ENCODE measurements at regions not wholly inside any gene's neighbourhood (a gene's known extent, or its start where the extent isn't known, plus 50 kb on each side); places are given as distances from the start of the nearest gene placed in this dataset.

DNA sequence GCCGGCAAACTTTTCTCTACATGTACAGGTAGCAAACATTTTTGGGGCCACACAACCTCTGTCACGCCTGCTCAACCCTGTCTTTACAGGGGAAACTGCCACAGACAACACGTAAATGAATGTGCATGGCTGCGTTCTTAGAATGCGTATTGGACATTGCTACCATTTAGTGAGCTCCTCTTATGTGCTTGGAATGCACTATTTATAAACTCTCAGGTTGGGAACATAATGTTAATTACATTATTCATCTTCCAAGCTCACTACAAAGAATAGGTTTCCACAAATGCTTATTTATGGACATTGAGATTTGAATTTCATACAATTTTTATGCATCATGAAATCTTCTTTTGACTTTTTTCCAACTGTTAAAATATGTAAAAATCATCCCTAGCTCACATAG is 92.0 kb upstream of the RPS6KA2 start:
- Histone ChIP-seq H3K9ac (ENCODE audit: low read length in 5 of 5) (no peak overlapping the region), H3K27ac (ENCODE audit: low read depth, low read length) (no peak overlapping the region), H3K36me3 (ENCODE audit: control insufficient read depth in 5 of 5, insufficient read depth in 5 of 5, low read length in 5 of 5) (no peaks in the 10 kb centered on the region), H3K4me1 (ENCODE audit: control insufficient read depth in 5 of 5, insufficient read depth in 5 of 5, low read length in 5 of 5) (no peaks in the 10 kb centered on the region), H3K27me3 (ENCODE audit: control insufficient read depth in 5 of 5, insufficient read depth in 4 of 5, low read length in 5 of 5) (peaks cover 0 to 3% (median 0%) of the 10 kb centered on the region in 5 donors), H3K9me3 (ENCODE audit: control insufficient read depth in 5 of 5, low read length in 5 of 5) (no peaks in the 10 kb centered on the region), H3K4me3 (ENCODE audit: low read depth in 1 of 5, low read length in 5 of 5) (no peak overlapping the region)

GRCh38 chr6:166718516-166718915 is 91.5 kb upstream of the RPS6KA2 start:
- no peaks in the 10 kb centered on the region for H3K9me3 ChIP-seq (ENCODE audit: control insufficient read depth in 5 of 5, low read length in 5 of 5)
- peaks cover 0 to 3% (median 0%) of the 10 kb centered on the region in 5 donors for H3K27me3 ChIP-seq (ENCODE audit: control insufficient read depth in 5 of 5, insufficient read depth in 4 of 5, low read length in 5 of 5)
- H3K36me3 ChIP-seq (ENCODE audit: control insufficient read depth in 5 of 5, insufficient read depth in 5 of 5, low read length in 5 of 5) = no peaks in the 10 kb centered on the region
- H3K27ac ChIP-seq (ENCODE audit: low read depth, low read length) = no peak overlapping the region
- no peak overlapping the region for H3K4me3 ChIP-seq (ENCODE audit: low read depth in 1 of 5, low read length in 5 of 5)
- no peaks in the 10 kb centered on the region for H3K4me1 ChIP-seq (ENCODE audit: control insufficient read depth in 5 of 5, insufficient read depth in 5 of 5, low read length in 5 of 5)
- H3K9ac ChIP-seq (ENCODE audit: low read length in 5 of 5) = no peak overlapping the region

DNA sequence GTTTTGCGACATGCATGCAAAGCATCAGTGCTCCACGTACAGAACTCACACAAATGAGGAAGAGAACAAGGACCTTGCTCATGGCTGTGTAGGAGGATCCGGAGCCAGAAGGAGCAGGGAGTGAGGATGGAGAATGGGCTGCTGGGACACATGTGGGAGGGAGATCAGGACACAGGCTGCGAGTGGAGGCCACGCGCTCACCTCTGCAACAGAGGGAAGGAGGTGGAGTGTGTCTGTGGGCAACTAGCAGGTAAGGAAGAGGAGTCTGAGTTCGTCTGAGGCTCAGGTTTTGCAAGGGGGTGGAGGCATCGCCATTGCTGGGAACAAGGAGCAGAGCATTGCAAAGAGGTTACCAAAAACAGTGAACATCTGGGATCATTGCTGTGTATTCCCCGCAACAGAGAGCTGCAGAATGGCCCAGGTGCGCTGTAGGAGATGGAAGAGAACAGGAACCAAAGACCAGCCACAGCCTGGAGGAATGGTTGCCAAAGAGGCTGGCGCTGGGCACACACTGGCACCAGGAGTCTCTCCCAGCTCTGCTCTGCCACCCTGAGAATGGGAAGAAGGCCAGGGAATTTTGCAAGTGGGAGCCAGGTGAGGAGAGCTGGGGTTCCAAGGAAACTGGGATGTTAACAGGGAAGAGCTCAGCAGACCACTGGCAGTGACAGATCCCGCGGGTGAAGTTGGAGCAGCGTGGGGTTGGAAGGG is 90.0 kb upstream of the RPS6KA2 start:
- Histone ChIP-seq H3K9me3 (ENCODE audit: control insufficient read depth in 5 of 5, low read length in 5 of 5) (peaks cover 0 to 4% (median 0%) of the 10 kb centered on the region in 5 donors), H3K9ac (ENCODE audit: low read length in 5 of 5) (no peak overlapping the region), H3K4me3 (ENCODE audit: low read depth in 1 of 5, low read length in 5 of 5) (no peak overlapping the region), H3K27me3 (ENCODE audit: control insufficient read depth in 5 of 5, insufficient read depth in 4 of 5, low read length in 5 of 5) (peaks cover 0 to 3% (median 0%) of the 10 kb centered on the region in 5 donors), H3K4me1 (ENCODE audit: control insufficient read depth in 5 of 5, insufficient read depth in 5 of 5, low read length in 5 of 5) (no peaks in the 10 kb centered on the region), H3K27ac (ENCODE audit: low read depth, low read length) (no peak overlapping the region), H3K36me3 (ENCODE audit: control insufficient read depth in 5 of 5, insufficient read depth in 5 of 5, low read length in 5 of 5) (no peaks in the 10 kb centered on the region)

GRCh38 chr6:166715992-166716391 is 88.9 kb upstream of the RPS6KA2 start:
- Histone ChIP-seq H3K4me3 (ENCODE audit: low read depth in 1 of 5, low read length in 5 of 5) (no peak overlapping the region), H3K9me3 (ENCODE audit: control insufficient read depth in 5 of 5, low read length in 5 of 5) (peaks cover 0 to 11% (median 4%) of the 10 kb centered on the region in 5 donors), H3K27ac (ENCODE audit: low read depth, low read length) (no peak overlapping the region), H3K4me1 (ENCODE audit: control insufficient read depth in 5 of 5, insufficient read depth in 5 of 5, low read length in 5 of 5) (no peaks in the 10 kb centered on the region), H3K36me3 (ENCODE audit: control insufficient read depth in 5 of 5, insufficient read depth in 5 of 5, low read length in 5 of 5) (no peaks in the 10 kb centered on the region), H3K27me3 (ENCODE audit: control insufficient read depth in 5 of 5, insufficient read depth in 4 of 5, low read length in 5 of 5) (peaks cover 0 to 3% (median 0%) of the 10 kb centered on the region in 5 donors), H3K9ac (ENCODE audit: low read length in 5 of 5) (no peak overlapping the region)

DNA sequence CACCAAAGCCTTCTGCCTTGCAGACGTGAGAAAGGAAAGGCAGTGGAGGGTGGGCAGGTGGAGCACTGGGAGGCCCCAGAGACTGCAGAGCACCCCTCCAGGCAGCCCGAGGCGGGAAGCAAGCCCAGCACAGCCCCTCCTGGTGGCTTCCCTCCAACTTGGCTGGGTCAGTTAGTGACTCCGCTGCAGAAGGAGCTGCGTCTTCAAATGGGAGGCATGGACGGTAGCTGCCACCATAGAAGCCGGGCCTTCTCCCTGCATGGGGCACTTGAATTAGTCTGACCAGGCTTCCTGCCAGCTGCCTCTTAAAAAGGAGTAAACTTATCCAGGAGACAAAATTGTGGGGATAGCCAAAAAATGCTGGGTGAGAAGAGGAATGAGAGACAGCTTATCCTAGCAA is 88.0 kb upstream of the RPS6KA2 start:
- peaks cover 0 to 11% (median 6%) of the 10 kb centered on the region in 5 donors for H3K9me3 ChIP-seq (ENCODE audit: control insufficient read depth in 5 of 5, low read length in 5 of 5)
- no peaks in the 10 kb centered on the region for H3K4me1 ChIP-seq (ENCODE audit: control insufficient read depth in 5 of 5, insufficient read depth in 5 of 5, low read length in 5 of 5)
- H3K27me3 ChIP-seq (ENCODE audit: control insufficient read depth in 5 of 5, insufficient read depth in 4 of 5, low read length in 5 of 5) = peaks cover 0 to 3% (median 0%) of the 10 kb centered on the region in 5 donors
- no peaks in the 10 kb centered on the region for H3K36me3 ChIP-seq (ENCODE audit: control insufficient read depth in 5 of 5, insufficient read depth in 5 of 5, low read length in 5 of 5)
- no peak overlapping the region for H3K4me3 ChIP-seq (ENCODE audit: low read depth in 1 of 5, low read length in 5 of 5)
- H3K27ac ChIP-seq (ENCODE audit: low read depth, low read length) = no peak overlapping the region
- no peak overlapping the region for H3K9ac ChIP-seq (ENCODE audit: low read length in 5 of 5)

- H3K4me1 ChIP-seq (ENCODE audit: control insufficient read depth in 5 of 5, insufficient read depth in 5 of 5, low read length in 5 of 5) = no peaks in the 10 kb centered on the region
- H3K9me3 ChIP-seq (ENCODE audit: control insufficient read depth in 5 of 5, low read length in 5 of 5) = peaks cover 0 to 11% (median 6%) of the 10 kb centered on the region in 5 donors
- peaks cover 0 to 3% (median 0%) of the 10 kb centered on the region in 5 donors for H3K27me3 ChIP-seq (ENCODE audit: control insufficient read depth in 5 of 5, insufficient read depth in 4 of 5, low read length in 5 of 5)
- no peak overlapping the region for H3K27ac ChIP-seq (ENCODE audit: low read depth, low read length)
- no peaks in the 10 kb centered on the region for H3K36me3 ChIP-seq (ENCODE audit: control insufficient read depth in 5 of 5, insufficient read depth in 5 of 5, low read length in 5 of 5)
- H3K9ac ChIP-seq (ENCODE audit: low read length in 5 of 5) = no peak overlapping the region
- H3K4me3 ChIP-seq (ENCODE audit: low read depth in 1 of 5, low read length in 5 of 5) = no peak overlapping the region
Observed at GRCh38 chr6:166714581-166714980, 87.5 kb upstream of the RPS6KA2 start.

- H3K9ac ChIP-seq (ENCODE audit: low read length in 5 of 5) = no peak overlapping the region
- H3K27me3 ChIP-seq (ENCODE audit: control insufficient read depth in 5 of 5, insufficient read depth in 4 of 5, low read length in 5 of 5) = peaks cover 0 to 3% (median 0%) of the 10 kb centered on the region in 5 donors
- no peak overlapping the region for H3K27ac ChIP-seq (ENCODE audit: low read depth, low read length)
- no peaks in the 10 kb centered on the region for H3K4me1 ChIP-seq (ENCODE audit: control insufficient read depth in 5 of 5, insufficient read depth in 5 of 5, low read length in 5 of 5)
- peaks cover 0 to 11% (median 6%) of the 10 kb centered on the region in 5 donors for H3K9me3 ChIP-seq (ENCODE audit: control insufficient read depth in 5 of 5, low read length in 5 of 5)
- no peak overlapping the region for H3K4me3 ChIP-seq (ENCODE audit: low read depth in 1 of 5, low read length in 5 of 5)
- H3K36me3 ChIP-seq (ENCODE audit: control insufficient read depth in 5 of 5, insufficient read depth in 5 of 5, low read length in 5 of 5) = no peaks in the 10 kb centered on the region
Observed at GRCh38 chr6:166714187-166714510, 87.1 kb upstream of the RPS6KA2 start.

GRCh38 chr6:166713434-166714186 is 86.6 kb upstream of the RPS6KA2 start:
- no peaks in the 10 kb centered on the region for H3K4me1 ChIP-seq (ENCODE audit: control insufficient read depth in 5 of 5, insufficient read depth in 5 of 5, low read length in 5 of 5)
- peaks cover 0 to 3% (median 0%) of the 10 kb centered on the region in 5 donors for H3K27me3 ChIP-seq (ENCODE audit: control insufficient read depth in 5 of 5, insufficient read depth in 4 of 5, low read length in 5 of 5)
- no peak overlapping the region for H3K4me3 ChIP-seq (ENCODE audit: low read depth in 1 of 5, low read length in 5 of 5)
- H3K27ac ChIP-seq (ENCODE audit: low read depth, low read length) = no peak overlapping the region
- no peaks in the 10 kb centered on the region for H3K36me3 ChIP-seq (ENCODE audit: control insufficient read depth in 5 of 5, insufficient read depth in 5 of 5, low read length in 5 of 5)
- H3K9me3 ChIP-seq (ENCODE audit: control insufficient read depth in 5 of 5, low read length in 5 of 5) = peaks cover 0 to 11% (median 6%) of the 10 kb centered on the region in 5 donors
- no peak overlapping the region for H3K9ac ChIP-seq (ENCODE audit: low read length in 5 of 5)

DNA sequence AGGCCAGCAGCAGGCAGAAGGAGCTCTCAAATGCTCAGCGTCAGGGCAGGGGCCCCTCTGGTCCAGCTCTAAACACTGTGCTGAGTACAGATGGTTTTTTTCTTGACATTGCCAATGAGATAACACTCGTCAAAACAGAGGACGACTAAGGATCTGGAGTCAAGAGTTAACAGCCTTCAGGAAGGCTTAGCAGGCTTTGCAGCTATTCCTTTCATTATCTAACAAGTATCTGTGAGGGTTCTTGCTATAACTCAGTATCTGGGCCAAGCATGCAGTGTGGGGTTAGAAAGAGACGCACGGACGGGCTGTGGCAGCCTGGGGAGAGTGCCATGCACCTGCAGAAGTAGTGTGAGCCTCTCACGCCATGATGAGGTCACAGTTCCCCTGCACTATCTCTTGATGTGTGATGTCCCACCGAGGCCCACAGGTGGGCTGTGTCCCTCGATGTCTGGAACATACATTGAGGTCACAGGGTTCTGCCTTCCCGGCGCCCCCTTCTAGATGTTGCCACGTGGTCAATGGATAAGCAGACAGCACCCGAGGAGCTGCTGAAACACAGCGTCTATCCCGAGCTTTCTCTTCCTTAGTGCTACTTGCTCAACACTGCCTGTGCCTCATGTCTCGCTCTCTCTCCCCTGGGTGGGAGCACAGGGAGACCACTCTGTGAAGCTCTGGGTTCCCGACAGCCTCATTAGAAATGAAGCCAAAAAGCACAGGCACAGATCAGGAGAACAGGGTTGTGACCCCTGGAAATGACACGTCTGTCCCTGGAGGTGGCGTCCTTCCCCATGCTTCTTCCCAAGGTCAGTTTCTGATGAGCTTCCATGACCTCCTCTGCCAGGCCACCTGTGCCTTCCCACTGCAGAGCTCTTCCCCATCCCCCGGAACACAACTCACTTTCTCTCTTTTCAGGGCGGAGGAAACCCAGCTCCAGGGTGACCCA is 85.5 kb upstream of the RPS6KA2 start:
- peaks cover 0 to 11% (median 6%) of the 10 kb centered on the region in 5 donors for H3K9me3 ChIP-seq (ENCODE audit: control insufficient read depth in 5 of 5, low read length in 5 of 5)
- no peaks in the 10 kb centered on the region for H3K4me1 ChIP-seq (ENCODE audit: control insufficient read depth in 5 of 5, insufficient read depth in 5 of 5, low read length in 5 of 5)
- no peak overlapping the region for H3K4me3 ChIP-seq (ENCODE audit: low read depth in 1 of 5, low read length in 5 of 5)
- H3K27ac ChIP-seq (ENCODE audit: low read depth, low read length) = no peak overlapping the region
- peaks cover 0 to 3% (median 0%) of the 10 kb centered on the region in 5 donors for H3K27me3 ChIP-seq (ENCODE audit: control insufficient read depth in 5 of 5, insufficient read depth in 4 of 5, low read length in 5 of 5)
- no peaks in the 10 kb centered on the region for H3K36me3 ChIP-seq (ENCODE audit: control insufficient read depth in 5 of 5, insufficient read depth in 5 of 5, low read length in 5 of 5)
- no peak overlapping the region for H3K9ac ChIP-seq (ENCODE audit: low read length in 5 of 5)
